MM.1S (cell line): ENCODE measurements at regions not wholly inside any gene's neighbourhood (a gene's known extent, or its start where the extent isn't known, plus 50 kb on each side); places are given as distances from the start of the nearest gene placed in this dataset.

ENCODE experiments used
- DNase-seq: peaks from one replicate; pipeline ENCODE4 v3.0.0-alpha.2; 2015
- H2AFZ ChIP-seq: fragments of 300-600 bp; sonication (generic); 2 replicates; pipeline ENCODE4 v1.6.0; 2016; ENCODE audit warnings: antibody characterized with exemption, low read length
- H3F3A ChIP-seq: fragments of 300-600 bp; sonication (generic); 2 replicates; pipeline ENCODE4 v1.6.1; 2016; ENCODE audit warnings: mild to moderate bottlenecking, antibody characterized with exemption, low read length, moderate library complexity, mixed read lengths; ENCODE audit not compliant: insufficient read depth
- H3K27ac ChIP-seq: fragments of 300-600 bp; sonication (generic); 2 replicates; pipeline ENCODE4 v1.5.1; 2016; ENCODE audit warnings: mild to moderate bottlenecking, low read length
- H3K27me3 ChIP-seq: fragments of 300-600 bp; sonication (generic); replicated peaks from 2 replicates; pipeline ENCODE4 v1.6.0; 2016; ENCODE audit warnings: low read length; ENCODE audit not compliant: insufficient read depth
- H3K36me3 ChIP-seq: fragments of 300-600 bp; sonication (generic); replicated peaks from 2 replicates; pipeline ENCODE4 v1.6.1; 2016; ENCODE audit warnings: mild to moderate bottlenecking, low read length, mixed read lengths; ENCODE audit not compliant: insufficient read depth
- H3K4me1 ChIP-seq: fragments of 300-600 bp; sonication (generic); 2 replicates; pipeline ENCODE4 v1.6.1; 2016; ENCODE audit warnings: low read length, mixed read lengths
- H3K4me2 ChIP-seq: fragments of 300-600 bp; sonication (generic); 2 replicates; pipeline ENCODE4 v1.6.0; 2016; ENCODE audit warnings: low read depth, low read length
- H3K4me3 ChIP-seq: fragments of 300-600 bp; sonication (generic); 2 replicates; pipeline ENCODE4 v1.5.1; 2016; ENCODE audit warnings: low read length, mixed read lengths
- H3K79me2 ChIP-seq: fragments of 300-600 bp; sonication (generic); 2 replicates; pipeline ENCODE4 v1.6.1; 2016; ENCODE audit warnings: mixed run types, low read length, mixed read lengths
- H3K9ac ChIP-seq: fragments of 300-600 bp; sonication (generic); 2 replicates; pipeline ENCODE4 v1.6.1; 2016; ENCODE audit warnings: low read length, mixed read lengths
- H3K9me2 ChIP-seq: fragments of 300-600 bp; sonication (generic); replicated peaks from 2 replicates; pipeline ENCODE4 v1.6.1; 2016; ENCODE audit warnings: mild to moderate bottlenecking, low read length, mixed read lengths; ENCODE audit not compliant: insufficient read depth
- H3K9me3 ChIP-seq: fragments of 300-600 bp; sonication (generic); replicated peaks from 2 replicates; pipeline ENCODE4 v1.6.1; 2016; ENCODE audit warnings: mild to moderate bottlenecking, low read length, mixed read lengths; ENCODE audit not compliant: insufficient read depth
- H4K20me1 ChIP-seq: fragments of 300-600 bp; sonication (generic); 2 replicates; pipeline ENCODE4 v1.6.1; 2016; ENCODE audit warnings: mild to moderate bottlenecking, low read length, moderate library complexity, mixed read lengths; ENCODE audit not compliant: insufficient read depth
- EZH2 ChIP-seq: fragments of 300-600 bp; sonication (generic); optimal IDR thresholded peaks from 2 replicates; pipeline ENCODE3; 2017; ENCODE audit warnings: low read depth, mild to moderate bottlenecking, antibody characterized with exemption, low read length, mixed read lengths
- EZH2phosphoT487 ChIP-seq: fragments of 300-600 bp; sonication (generic); IDR thresholded peaks from 2 replicates; pipeline ENCODE4 v1.6.1; 2018; ENCODE audit warnings: antibody characterized with exemption, low read length
- TF ChIP-seq, protein P1 (sequence below): fragments of 300-600 bp; sonication (generic); IDR thresholded peaks from 2 replicates; pipeline ENCODE4 v1.5.1; 2016; ENCODE audit warnings: antibody characterized with exemption, low read length, mixed read lengths

DNA sequence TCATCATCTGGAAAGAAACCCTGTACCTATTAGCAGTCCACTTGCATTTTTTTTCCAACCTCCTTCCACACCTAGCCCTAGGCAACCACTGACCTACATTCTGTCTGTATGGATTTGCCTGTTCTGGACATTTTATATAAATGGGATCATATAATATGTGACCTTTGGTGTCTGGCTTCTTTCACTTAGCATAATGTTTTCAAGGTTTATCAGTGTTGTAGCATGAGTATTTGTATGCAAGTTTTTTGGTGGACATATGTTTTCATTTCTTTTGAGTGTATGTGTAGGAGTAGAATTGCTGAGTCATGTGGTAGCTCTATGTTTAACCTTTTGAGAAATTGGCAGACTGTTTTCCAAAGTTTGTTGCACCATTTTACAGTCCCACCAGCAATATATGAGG is 198.6 kb downstream of the CEP135 start:
- H3K9me2 ChIP-seq = no peaks in the 10 kb centered on the region
- H4K20me1 ChIP-seq = no peaks in the 10 kb centered on the region
- no peak overlapping the region for H2AFZ ChIP-seq
- H3K9me3 ChIP-seq = no peaks in the 10 kb centered on the region
- TF ChIP-seq EZH2 = no peak
- no peak for TF ChIP-seq EZH2phosphoT487
- TF ChIP-seq, protein P1, sequence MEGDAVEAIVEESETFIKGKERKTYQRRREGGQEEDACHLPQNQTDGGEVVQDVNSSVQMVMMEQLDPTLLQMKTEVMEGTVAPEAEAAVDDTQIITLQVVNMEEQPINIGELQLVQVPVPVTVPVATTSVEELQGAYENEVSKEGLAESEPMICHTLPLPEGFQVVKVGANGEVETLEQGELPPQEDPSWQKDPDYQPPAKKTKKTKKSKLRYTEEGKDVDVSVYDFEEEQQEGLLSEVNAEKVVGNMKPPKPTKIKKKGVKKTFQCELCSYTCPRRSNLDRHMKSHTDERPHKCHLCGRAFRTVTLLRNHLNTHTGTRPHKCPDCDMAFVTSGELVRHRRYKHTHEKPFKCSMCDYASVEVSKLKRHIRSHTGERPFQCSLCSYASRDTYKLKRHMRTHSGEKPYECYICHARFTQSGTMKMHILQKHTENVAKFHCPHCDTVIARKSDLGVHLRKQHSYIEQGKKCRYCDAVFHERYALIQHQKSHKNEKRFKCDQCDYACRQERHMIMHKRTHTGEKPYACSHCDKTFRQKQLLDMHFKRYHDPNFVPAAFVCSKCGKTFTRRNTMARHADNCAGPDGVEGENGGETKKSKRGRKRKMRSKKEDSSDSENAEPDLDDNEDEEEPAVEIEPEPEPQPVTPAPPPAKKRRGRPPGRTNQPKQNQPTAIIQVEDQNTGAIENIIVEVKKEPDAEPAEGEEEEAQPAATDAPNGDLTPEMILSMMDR = no peak
- no peaks in the 10 kb centered on the region for H3K4me1 ChIP-seq
- no peak for DNase-seq
- no peak overlapping the region for H3K9ac ChIP-seq
- H3K27me3 ChIP-seq = no peaks in the 10 kb centered on the region
- no peaks in the 10 kb centered on the region for H3F3A ChIP-seq
- no peak overlapping the region for H3K4me3 ChIP-seq
- H3K79me2 ChIP-seq = no peaks in the 10 kb centered on the region
- H3K36me3 ChIP-seq = no peaks in the 10 kb centered on the region
- H3K27ac ChIP-seq = no peak overlapping the region
- H3K4me2 ChIP-seq = no peak overlapping the region

DNA sequence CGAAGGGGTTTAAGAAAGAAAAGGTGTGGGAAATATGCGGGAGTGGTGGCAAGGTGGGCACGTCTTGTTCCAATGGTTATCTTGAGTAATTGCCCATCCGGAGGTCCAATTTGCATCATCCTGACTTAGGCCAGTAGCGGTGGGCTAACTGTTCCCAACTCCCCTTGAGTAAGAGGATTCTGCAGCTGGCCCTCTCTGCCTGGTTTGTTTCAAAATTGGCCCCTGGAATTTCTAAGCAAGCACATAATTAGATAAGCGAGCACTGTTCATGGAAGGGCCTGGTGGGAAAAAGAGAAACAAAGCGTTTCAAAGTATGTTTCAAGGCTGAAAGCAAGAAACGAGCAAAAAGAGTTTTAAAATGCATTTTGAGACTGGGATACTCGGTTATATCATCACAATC is 198.2 kb downstream of the CEP135 start:
- no peak overlapping the region for H3K4me2 ChIP-seq
- H3K27ac ChIP-seq = no peak overlapping the region
- TF ChIP-seq EZH2 (no peak), EZH2phosphoT487 (no peak)
- TF ChIP-seq, protein P1 = no peak
- no peak overlapping the region for H2AFZ ChIP-seq
- H3K4me3 ChIP-seq = no peak overlapping the region
- no peak overlapping the region for H3K9ac ChIP-seq
- no peaks in the 10 kb centered on the region for H3F3A ChIP-seq
- no peaks in the 10 kb centered on the region for H3K36me3 ChIP-seq
- H4K20me1 ChIP-seq = no peaks in the 10 kb centered on the region
- H3K4me1 ChIP-seq = no peaks in the 10 kb centered on the region
- H3K27me3 ChIP-seq = no peaks in the 10 kb centered on the region
- no peaks in the 10 kb centered on the region for H3K79me2 ChIP-seq
- DNase-seq = no peak
- H3K9me3 ChIP-seq = no peaks in the 10 kb centered on the region
- H3K9me2 ChIP-seq = no peaks in the 10 kb centered on the region

DNA sequence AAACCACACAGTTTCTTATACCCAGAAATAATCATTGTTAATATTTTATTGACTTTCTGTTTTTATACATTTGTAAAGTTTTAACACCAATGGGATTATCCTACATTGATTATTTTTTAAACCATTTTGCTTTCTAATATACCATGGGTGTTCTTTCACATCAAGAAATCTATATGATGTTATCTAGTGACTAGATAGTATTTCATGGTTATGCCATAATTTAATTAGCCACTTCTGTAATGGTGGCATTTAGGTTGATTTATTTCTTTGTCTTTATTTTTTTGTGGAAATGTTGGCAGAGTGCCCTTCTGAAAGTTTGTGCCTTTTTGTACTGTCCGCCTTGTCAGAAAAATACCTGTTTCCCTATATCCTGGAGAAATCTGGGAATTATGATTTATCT is 193.3 kb downstream of the CEP135 start:
- Histone ChIP-seq H3K27ac (no peak overlapping the region), H2AFZ (no peak overlapping the region), H3K27me3 (no peaks in the 10 kb centered on the region), H3K4me2 (no peak overlapping the region), H3K9me2 (no peaks in the 10 kb centered on the region), H3K79me2 (no peaks in the 10 kb centered on the region), H4K20me1 (no peaks in the 10 kb centered on the region), H3F3A (no peaks in the 10 kb centered on the region), H3K9ac (no peak overlapping the region), H3K4me3 (no peak overlapping the region), H3K4me1 (no peaks in the 10 kb centered on the region), H3K9me3 (no peaks in the 10 kb centered on the region), H3K36me3 (no peaks in the 10 kb centered on the region)
- no peak for DNase-seq
- no peak for TF ChIP-seq EZH2phosphoT487
- TF ChIP-seq, protein P1 = no peak
- TF ChIP-seq EZH2 = no peak
